Amniotic epithelial cell (primary cell): ENCODE measurements at regions not wholly inside any gene's neighbourhood (a gene's known extent, or its start where the extent isn't known, plus 50 kb on each side); places are given as distances from the start of the nearest gene placed in this dataset.

ENCODE experiments used
- DNase-seq: peaks from one replicate; pipeline ENCODE4 v3.0.0-alpha.2; 2010; ENCODE audit warnings: low read depth

- DNase-seq: no peak
Measured at GRCh38 chr11:71310184-71310583, 57.8 kb upstream of the SHANK2 start.

- no peak for DNase-seq
Measured at GRCh38 chr11:71309611-71310010, 57.2 kb upstream of the SHANK2 start.

- DNase-seq: no peak
Measured at GRCh38 chr11:71309181-71309580, 56.8 kb upstream of the SHANK2 start.

- no peak for DNase-seq
Measured at GRCh38 chr11:71307811-71308645, 55.7 kb upstream of the SHANK2 start.

GRCh38 chr11:71305451-71306125, 53.2 kb upstream of the SHANK2 start:
- no peak for DNase-seq

GRCh38 chr11:71305041-71305440, 52.7 kb upstream of the SHANK2 start:
- no peak for DNase-seq

GRCh38 chr11:71304491-71304890, 52.1 kb upstream of the SHANK2 start:
- DNase-seq: no peak

GRCh38 chr11:71304045-71304444, 51.7 kb upstream of the SHANK2 start:
- DNase-seq: no peak

GRCh38 chr11:71302911-71303310, 50.5 kb upstream of the SHANK2 start:
- DNase-seq: no peak

GRCh38 chr11:71302534-71302909, 50.1 kb upstream of the SHANK2 start:
- DNase-seq: no peak
